ENCODE measurements at regions not wholly inside any gene's neighbourhood (a gene's known extent, or its start where the extent isn't known, plus 50 kb on each side); places are given as distances from the start of the nearest gene placed in this dataset.
A peak's percentile ranks its signal among the peaks of the same experiment; 100 is the strongest.

GRCh38 chr3:148087601-148088371 lies 609.9 kb upstream of the AGTR1 start:
- DNase-seq, result no peak

GRCh38 chr3:148089171-148089570 lies 608.5 kb upstream of the AGTR1 start:
- DNase-seq, result peak; percentile 25

GRCh38 chr3:148090156-148090555 lies 607.5 kb upstream of the AGTR1 start:
- DNase-seq, result no peak

- DNase-seq, result no peak
Measured at GRCh38 chr3:148092624-148093347, 604.9 kb upstream of the AGTR1 start.

GRCh38 chr3:148093753-148094152 lies 604.0 kb upstream of the AGTR1 start:
- no peak for DNase-seq

- DNase-seq, result no peak
Measured at GRCh38 chr3:148095962-148096361, 601.7 kb upstream of the AGTR1 start.

GRCh38 chr3:148100476-148100875 lies 597.2 kb upstream of the AGTR1 start:
- peak; percentile 72 for DNase-seq

- peak; percentile 88 for DNase-seq
Measured at GRCh38 chr3:148101061-148101460, 596.6 kb upstream of the AGTR1 start.

GRCh38 chr3:148102156-148102555 lies 595.5 kb upstream of the AGTR1 start:
- DNase-seq, result peak; percentile 67

GRCh38 chr3:148106062-148106461 lies 591.6 kb upstream of the AGTR1 start:
- DNase-seq, result peak; percentile 15

GRCh38 chr3:148126956-148127355 lies 570.7 kb upstream of the AGTR1 start:
- no peak for DNase-seq

- DNase-seq, result no peak
Measured at GRCh38 chr3:148128136-148128535, 569.6 kb upstream of the AGTR1 start.

- peak; percentile 16 for DNase-seq
Measured at GRCh38 chr3:148131990-148132638, 565.6 kb upstream of the AGTR1 start.

GRCh38 chr3:148136816-148137215 lies 560.9 kb upstream of the AGTR1 start:
- no peak for DNase-seq

- no peak for DNase-seq
Measured at GRCh38 chr3:148146241-148146640, 551.5 kb upstream of the AGTR1 start.

GRCh38 chr3:148146947-148147826 lies 550.5 kb upstream of the AGTR1 start:
- DNase-seq, result peak; percentile 92

GRCh38 chr3:148147903-148148302 lies 549.8 kb upstream of the AGTR1 start:
- DNase-seq, result peak; percentile 38

GRCh38 chr3:148149556-148149955 lies 548.1 kb upstream of the AGTR1 start:
- peak; percentile 26 for DNase-seq

GRCh38 chr3:148150141-148150540 lies 547.6 kb upstream of the AGTR1 start:
- no peak for DNase-seq

- DNase-seq, result peak; percentile 84
Measured at GRCh38 chr3:148158210-148158609, 539.5 kb upstream of the AGTR1 start.

- DNase-seq, result peak; percentile 44
Measured at GRCh38 chr3:148162132-148162531, 535.6 kb upstream of the AGTR1 start.

GRCh38 chr3:148168347-148168746 lies 529.4 kb upstream of the AGTR1 start:
- DNase-seq, result no peak
